WTC11 (cell line): ENCODE measurements at regions not wholly inside any gene's neighbourhood (a gene's known extent, or its start where the extent isn't known, plus 50 kb on each side); places are given as distances from the start of the nearest gene placed in this dataset.

Experiments
- ATF1 ChIP-seq: sonication (generic); formaldehyde crosslinking; IDR thresholded peaks from 2 replicates; pipeline ENCODE4 v1.8.1; 2023; ENCODE audit warnings: mild to moderate bottlenecking, moderate library complexity, missing genetic modification reagents
- CTCF ChIP-seq: fragments of 200-600 bp; IDR thresholded peaks from 2 replicates; pipeline ENCODE4 v1.8.0; 2022; ENCODE audit warnings: antibody characterized with exemption
- FOXJ3 ChIP-seq: sonication (generic); formaldehyde crosslinking; IDR thresholded peaks from 2 replicates; pipeline ENCODE4 v1.9.0; 2021; ENCODE audit warnings: missing genetic modification reagents, mild to moderate bottlenecking, borderline replicate concordance
- NR3C1 ChIP-seq: sonication (generic); formaldehyde crosslinking; conservative IDR thresholded peaks from 2 replicates; pipeline ENCODE4 v1.8.1; 2023; ENCODE audit warnings: low read depth, mild to moderate bottlenecking, missing genetic modification reagents
- SP1 ChIP-seq: sonication (generic); formaldehyde crosslinking; conservative IDR thresholded peaks from 2 replicates; pipeline ENCODE4 v1.8.1; 2022; ENCODE audit warnings: missing genetic modification reagents
- TCF7 ChIP-seq: sonication (generic); formaldehyde crosslinking; IDR thresholded peaks from 2 replicates; pipeline ENCODE4 v1.8.0; 2022; ENCODE audit warnings: mild to moderate bottlenecking, low read depth, missing genetic modification reagents, moderate library complexity
- ZNF121 ChIP-seq: sonication (generic); formaldehyde crosslinking; IDR thresholded peaks from 2 replicates; pipeline ENCODE4 v1.8.0; 2023; ENCODE audit warnings: missing genetic modification reagents
- ZNF532 ChIP-seq: fragments of 250-450 bp; sonication (Bioruptor Pico); IDR thresholded peaks from 2 replicates; pipeline ENCODE4 v1.9.0; 2021; ENCODE audit warnings: mild to moderate bottlenecking, borderline replicate concordance

- TF ChIP-seq CTCF = no peak
- no peak for TF ChIP-seq TCF7 (CRISPR knock-in tag)
- no peak for TF ChIP-seq ATF1 (CRISPR knock-in tag)
- no peak for TF ChIP-seq FOXJ3 (CRISPR knock-in tag)
- TF ChIP-seq NR3C1 (CRISPR knock-in tag) = no peak
- no peak for TF ChIP-seq ZNF532 (CRISPR knock-in tag)
- no peak for TF ChIP-seq ZNF121 (CRISPR knock-in tag)
- TF ChIP-seq SP1 (CRISPR knock-in tag) = no peak
These were observed 165.9 kb downstream of the CARTPT start for GRCh38 chr5:71884926-71885325.
